ENCODE measurements at regions not wholly inside any gene's neighbourhood (a gene's known extent, or its start where the extent isn't known, plus 50 kb on each side); places are given as distances from the start of the nearest gene placed in this dataset.

- WGBS, 2 donors (ENCODE audit: low coverage in 1 of 2), result 87% methylated on average over 9 of the region's 9 CpGs; no CpG with 5 or more reads in 1 of the 2 donors
- in situ Hi-C loops (cut with MboI; ENCODE audit: low pct_ligation_motif_present in 1 of 4, low pct_unique_long_range_greater_than_20kb in 1 of 4, low sequenced_read_pairs in 3 of 4) (no loop called here), intact Hi-C loops (cut with DNase I; ENCODE audit: low total_unique reads) (no loop called here)
- TF ChIP-seq POLR2A (IDR thresholded peaks at IDR 0.05), result no peak
- TF ChIP-seq POLR2AphosphoS5 (IDR thresholded peaks at IDR 0.05), result no peak
- H3K4me1 ChIP-seq, result no peaks in the 10 kb centered on the region
- no peak overlapping the region for H3K4me3 ChIP-seq
- no peaks in the 10 kb centered on the region for H3K9me3 ChIP-seq
- H3K27me3 ChIP-seq, result no peaks in the 10 kb centered on the region
- no peak overlapping the region for H3K27ac ChIP-seq
- no peaks in the 10 kb centered on the region for H3K36me3 ChIP-seq
- no peak for DNase-seq
Observed at GRCh38 chr10:2599571-2599970, 467.8 kb upstream of the PFKP start.

- in situ Hi-C loops (cut with MboI; ENCODE audit: low pct_ligation_motif_present in 1 of 4, low pct_unique_long_range_greater_than_20kb in 1 of 4, low sequenced_read_pairs in 3 of 4) (no loop called here), intact Hi-C loops (cut with DNase I; ENCODE audit: low total_unique reads) (no loop called here)
- 55 to 61% methylated on average over 2 to 4 of the region's 4 CpGs for WGBS, 2 donors (ENCODE audit: low coverage in 1 of 2)
- DNase-seq, result no peak
- Histone ChIP-seq H3K36me3 (no peaks in the 10 kb centered on the region), H3K4me3 (no peak overlapping the region), H3K27ac (no peak overlapping the region), H3K27me3 (no peaks in the 10 kb centered on the region), H3K4me1 (no peaks in the 10 kb centered on the region), H3K9me3 (peaks cover 0 to 4% of the 10 kb centered on the region in 2 donors)
- TF ChIP-seq EP300 (IDR thresholded peaks at IDR 0.05; ENCODE audit: low read depth) (no peak), CTCF (IDR thresholded peaks at IDR 0.05) (no peak), POLR2A (IDR thresholded peaks at IDR 0.05) (no peak), POLR2AphosphoS5 (IDR thresholded peaks at IDR 0.05) (no peak)
Observed at GRCh38 chr10:2592360-2593160, 474.8 kb upstream of the PFKP start.

GRCh38 chr10:2589196-2589595 lies 478.2 kb upstream of the PFKP start:
- WGBS, 2 donors (ENCODE audit: low coverage in 1 of 2), result 70 to 77% methylated on average over 4 to 5 of the region's 5 CpGs
- no peak for TF ChIP-seq POLR2A (IDR thresholded peaks at IDR 0.05)
- TF ChIP-seq POLR2AphosphoS5 (IDR thresholded peaks at IDR 0.05), result no peak
- no peak for TF ChIP-seq CTCF (IDR thresholded peaks at IDR 0.05)
- no peak for TF ChIP-seq EP300 (IDR thresholded peaks at IDR 0.05; ENCODE audit: low read depth)
- H3K36me3 ChIP-seq, result no peaks in the 10 kb centered on the region
- H3K4me3 ChIP-seq, result no peak overlapping the region
- DNase-seq, result no peak
- H3K4me1 ChIP-seq, result no peaks in the 10 kb centered on the region
- intact Hi-C loops (cut with DNase I; ENCODE audit: low total_unique reads), result no loop called here
- in situ Hi-C loops (cut with MboI; ENCODE audit: low pct_ligation_motif_present in 1 of 4, low pct_unique_long_range_greater_than_20kb in 1 of 4, low sequenced_read_pairs in 3 of 4), result no loop called here
- H3K27ac ChIP-seq, result no peak overlapping the region
- H3K9me3 ChIP-seq, result peaks cover 0 to 4% of the 10 kb centered on the region in 2 donors
- H3K27me3 ChIP-seq, result no peaks in the 10 kb centered on the region

GRCh38 chr10:2584385-2584784 lies 483.0 kb upstream of the PFKP start:
- intact Hi-C loops (cut with DNase I; ENCODE audit: low total_unique reads) (no loop called here), in situ Hi-C loops (cut with MboI; ENCODE audit: low pct_ligation_motif_present in 1 of 4, low pct_unique_long_range_greater_than_20kb in 1 of 4, low sequenced_read_pairs in 3 of 4) (no loop called here)
- WGBS, 2 donors (ENCODE audit: low coverage in 1 of 2), result 70 to 79% methylated on average over 2 of the region's 2 CpGs
- no peak overlapping the region for H3K27ac ChIP-seq
- no peak for DNase-seq
- no peaks in the 10 kb centered on the region for H3K4me1 ChIP-seq
- TF ChIP-seq POLR2AphosphoS5 (IDR thresholded peaks at IDR 0.05), result no peak
- no peak for TF ChIP-seq CTCF (IDR thresholded peaks at IDR 0.05)
- TF ChIP-seq EP300 (IDR thresholded peaks at IDR 0.05; ENCODE audit: low read depth), result no peak
- TF ChIP-seq POLR2A (IDR thresholded peaks at IDR 0.05), result no peak
- H3K4me3 ChIP-seq, result no peak overlapping the region
- no peaks in the 10 kb centered on the region for H3K36me3 ChIP-seq
- peaks cover 0 to 4% of the 10 kb centered on the region in 2 donors for H3K9me3 ChIP-seq
- H3K27me3 ChIP-seq, result no peaks in the 10 kb centered on the region
